ENCODE measurements at regions not wholly inside any gene's neighbourhood (a gene's known extent, or its start where the extent isn't known, plus 50 kb on each side); places are given as distances from the start of the nearest gene placed in this dataset.

DNA sequence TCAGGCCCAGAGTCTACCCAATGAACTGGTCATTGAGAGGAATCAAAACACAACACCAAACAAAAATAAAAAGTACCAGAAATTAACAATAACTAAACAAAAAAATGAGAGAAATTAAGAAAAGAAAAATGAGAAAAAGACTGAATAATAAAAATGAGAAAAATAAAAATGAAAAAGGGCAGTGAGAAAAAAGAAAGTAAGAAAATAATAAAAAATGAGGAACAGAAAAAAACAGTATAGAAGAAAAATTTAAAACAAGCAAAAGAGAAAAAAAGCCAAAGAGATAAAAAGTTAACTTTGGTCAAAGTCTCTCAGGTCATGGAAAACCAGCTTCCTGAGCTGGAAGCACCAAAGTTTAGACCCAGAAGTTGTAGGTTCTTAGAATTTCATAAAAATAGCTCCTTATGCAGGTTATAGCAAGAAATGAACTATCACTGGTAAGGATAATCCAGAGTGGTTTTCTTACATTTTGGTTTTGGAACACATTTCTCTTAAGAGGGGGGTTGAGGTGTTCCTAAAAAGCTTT lies 51.0 kb upstream of the WDR17 start:
- DNase-seq, result no peak

Measured in NCI-H1092 treated with DMSO at 0.1 percent for 48 hours (cell line).